Esophagus muscularis mucosa (tissue), 4 donors: ENCODE measurements at regions not wholly inside any gene's neighbourhood (a gene's known extent, or its start where the extent isn't known, plus 50 kb on each side); places are given as distances from the start of the nearest gene placed in this dataset.

ENCODE experiments used
- DNase-seq: peaks from one replicate; pipeline ENCODE4 v3.0.0-alpha.2; 2017; ENCODE audit errors: extremely low spot score
- H3K27ac ChIP-seq, 4 donors: fragments of 200-600 bp; sonication (generic); replicated peaks in 1 of 4; 1 replicate in 3 of 4; 2 replicates in 1 of 4; pipeline ENCODE4 v1.5.1; 2016 to 2019; ENCODE audit warnings: mild to moderate bottlenecking in 1 of 4
- H3K27me3 ChIP-seq, 4 donors: fragments of 200-600 bp; sonication (generic); one replicate each; pipeline versions ENCODE4 v1.5.1 to v1.6.0; 2016 to 2019
- H3K36me3 ChIP-seq, 4 donors: fragments of 200-600 bp; sonication (generic); one replicate each; pipeline ENCODE4 v1.5.1; 2016 to 2019
- H3K4me1 ChIP-seq, 4 donors: fragments of 200-600 bp; sonication (generic); one replicate each; pipeline ENCODE4 v1.5.1; 2016 to 2019
- H3K4me3 ChIP-seq, 4 donors: fragments of 200-600 bp; sonication (generic); 1 replicate in 2 of 4; 2 replicates in 2 of 4; pipeline ENCODE4 v1.5.1; 2016 to 2019; ENCODE audit warnings: mild to moderate bottlenecking in 4 of 4, moderate library complexity in 1 of 4
- H3K9me3 ChIP-seq, 4 donors: fragments of 200-600 bp; sonication (generic); 1 replicate in 3 of 4; 2 replicates in 1 of 4; pipeline ENCODE4 v1.5.1; 2016 to 2019
- EP300 ChIP-seq: sonication (generic); formaldehyde crosslinking; IDR thresholded peaks from one replicate; pipeline ENCODE4 v1.6.1; 2017; ENCODE audit warnings: antibody characterized with exemption
- POLR2A ChIP-seq: fragments of 450-650 bp; IDR thresholded peaks from one replicate; pipeline ENCODE4 v1.6.1; 2017; ENCODE audit warnings: antibody characterized with exemption, moderate library complexity, mild to moderate bottlenecking, low read depth
- POLR2AphosphoS5 ChIP-seq, 2 donors: sonication (generic); formaldehyde crosslinking; IDR thresholded peaks; one replicate each; pipeline ENCODE4 v1.6.1; 2017; ENCODE audit warnings: antibody characterized with exemption in 2 of 2
- WGBS: methylation state at CpG from one replicate; pipeline ENCODE4 v1.1.5; 2018; 5-methylcytosine and 5-hydroxymethylcytosine counted together
- intact Hi-C: fragments of 100-400 bp; cut with DNase I; formaldehyde crosslinking; loops from one replicate; pipeline ENCODE4 v1.15.1; 2023
- TF ChIP-seq, protein P1 (sequence below), 3 experiments: fragments of 200-600 bp in 2 of 3; fragments of 450-650 bp in 1 of 3; sonication (generic) in 2 of 3; IDR thresholded peaks; one replicate each; pipeline ENCODE4 v1.5.1; 2017 to 2019; ENCODE audit warnings: antibody characterized with exemption in 3 of 3, mild to moderate bottlenecking in 2 of 3, moderate library complexity in 1 of 3

DNA sequence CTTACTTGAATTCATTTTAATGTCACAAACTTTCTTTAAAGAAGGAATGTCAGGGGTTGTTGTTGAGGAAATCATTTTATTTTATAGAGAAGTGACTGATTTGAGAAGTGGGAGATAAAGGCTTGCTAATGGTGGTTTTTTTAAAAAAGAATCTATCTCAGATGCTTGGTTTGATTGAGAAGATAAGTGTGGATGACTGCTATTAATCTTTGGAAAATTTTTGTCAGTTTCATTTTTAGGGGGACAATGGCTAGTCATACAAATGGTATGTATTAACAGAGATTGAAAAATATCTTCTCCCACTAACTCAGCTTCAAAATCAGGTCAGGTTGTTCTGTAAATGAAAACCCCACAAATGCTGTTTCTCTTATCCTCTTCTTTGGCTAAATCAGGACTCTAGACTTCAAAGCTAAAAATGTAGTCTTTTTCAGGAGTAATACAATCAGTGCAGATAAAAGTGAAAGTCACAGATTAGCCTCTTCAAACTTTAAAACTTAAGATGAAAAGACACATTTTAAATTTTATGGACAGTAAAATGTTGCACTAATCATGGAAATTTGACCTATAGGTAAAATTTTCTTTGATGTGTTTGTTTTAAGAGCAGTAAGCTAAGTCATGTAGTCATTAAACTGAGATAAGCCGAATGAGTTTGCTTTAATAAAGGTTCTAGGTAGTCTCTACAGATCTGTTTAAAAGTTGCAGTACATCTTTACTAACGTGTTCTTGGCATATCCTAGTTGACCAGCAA lies 674.2 kb upstream of the VRK2 start:
- TF ChIP-seq EP300 (no peak), POLR2A (no peak), POLR2AphosphoS5 (IDR thresholded peaks at IDR 0.05) (no peak)
- TF ChIP-seq, protein P1, sequence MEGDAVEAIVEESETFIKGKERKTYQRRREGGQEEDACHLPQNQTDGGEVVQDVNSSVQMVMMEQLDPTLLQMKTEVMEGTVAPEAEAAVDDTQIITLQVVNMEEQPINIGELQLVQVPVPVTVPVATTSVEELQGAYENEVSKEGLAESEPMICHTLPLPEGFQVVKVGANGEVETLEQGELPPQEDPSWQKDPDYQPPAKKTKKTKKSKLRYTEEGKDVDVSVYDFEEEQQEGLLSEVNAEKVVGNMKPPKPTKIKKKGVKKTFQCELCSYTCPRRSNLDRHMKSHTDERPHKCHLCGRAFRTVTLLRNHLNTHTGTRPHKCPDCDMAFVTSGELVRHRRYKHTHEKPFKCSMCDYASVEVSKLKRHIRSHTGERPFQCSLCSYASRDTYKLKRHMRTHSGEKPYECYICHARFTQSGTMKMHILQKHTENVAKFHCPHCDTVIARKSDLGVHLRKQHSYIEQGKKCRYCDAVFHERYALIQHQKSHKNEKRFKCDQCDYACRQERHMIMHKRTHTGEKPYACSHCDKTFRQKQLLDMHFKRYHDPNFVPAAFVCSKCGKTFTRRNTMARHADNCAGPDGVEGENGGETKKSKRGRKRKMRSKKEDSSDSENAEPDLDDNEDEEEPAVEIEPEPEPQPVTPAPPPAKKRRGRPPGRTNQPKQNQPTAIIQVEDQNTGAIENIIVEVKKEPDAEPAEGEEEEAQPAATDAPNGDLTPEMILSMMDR (IDR thresholded peaks at IDR 0.05) = no peak
- peaks cover 0 to 5% (median 0%) of the 10 kb centered on the region in 4 donors for H3K4me1 ChIP-seq
- intact Hi-C loops = no loop called here
- no peaks in the 10 kb centered on the region for H3K9me3 ChIP-seq
- H3K27ac ChIP-seq = no peak overlapping the region
- no peak overlapping the region for H3K4me3 ChIP-seq
- WGBS = 81% methylated on average over 2 of the region's 2 CpGs
- H3K36me3 ChIP-seq = no peaks in the 10 kb centered on the region
- H3K27me3 ChIP-seq = no peaks in the 10 kb centered on the region
- no peak for DNase-seq

DNA sequence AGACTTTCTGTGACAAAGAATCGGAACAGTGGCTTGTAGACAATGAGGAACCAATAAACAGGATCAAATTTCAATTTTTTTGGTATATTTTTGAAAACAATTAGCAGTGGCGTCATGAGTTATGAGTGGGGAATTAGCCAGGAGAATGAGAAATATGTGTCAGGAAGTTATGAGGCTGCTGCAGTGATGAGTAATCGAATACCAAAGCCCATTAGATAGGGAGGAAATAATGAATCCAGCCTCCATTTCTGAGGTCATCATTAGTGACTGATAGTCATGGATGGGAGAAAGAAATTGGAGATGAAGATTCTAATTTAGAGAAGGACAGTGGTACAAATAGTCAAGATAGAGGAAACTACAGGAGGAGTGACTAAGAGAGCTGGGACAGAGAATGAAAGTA lies 673.1 kb upstream of the VRK2 start:
- Histone ChIP-seq H3K4me1 (peaks cover 0 to 5% (median 0%) of the 10 kb centered on the region in 4 donors), H3K36me3 (no peaks in the 10 kb centered on the region), H3K4me3 (no peak overlapping the region), H3K27ac (no peak overlapping the region), H3K27me3 (no peaks in the 10 kb centered on the region), H3K9me3 (no peaks in the 10 kb centered on the region)
- no peak for DNase-seq
- WGBS = 88% methylated on average over 3 of the region's 3 CpGs
- TF ChIP-seq, protein P1 (IDR thresholded peaks at IDR 0.05) = no peak
- TF ChIP-seq POLR2A (no peak), POLR2AphosphoS5 (IDR thresholded peaks at IDR 0.05) (no peak), EP300 (no peak)
- intact Hi-C loops = no loop called here

DNA sequence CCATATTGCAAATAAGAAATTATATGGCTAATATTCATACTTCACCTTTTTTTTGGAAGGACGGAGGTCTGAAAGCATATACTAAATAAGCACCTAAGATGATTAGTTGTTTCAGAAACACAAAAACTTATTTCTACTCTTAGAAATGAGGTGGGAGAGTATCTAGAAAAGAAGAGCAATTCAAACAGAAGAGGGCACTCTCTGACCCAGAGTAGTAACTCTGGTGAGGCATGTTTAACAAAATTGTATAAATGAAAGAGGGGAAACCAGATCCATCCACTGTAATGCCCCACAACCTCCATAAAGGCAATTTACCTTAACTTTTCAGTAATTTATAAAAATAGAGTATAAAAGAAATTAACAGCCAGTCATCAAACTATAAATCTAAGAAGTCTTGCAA lies 669.6 kb upstream of the VRK2 start:
- intact Hi-C loops = no loop called here

DNA sequence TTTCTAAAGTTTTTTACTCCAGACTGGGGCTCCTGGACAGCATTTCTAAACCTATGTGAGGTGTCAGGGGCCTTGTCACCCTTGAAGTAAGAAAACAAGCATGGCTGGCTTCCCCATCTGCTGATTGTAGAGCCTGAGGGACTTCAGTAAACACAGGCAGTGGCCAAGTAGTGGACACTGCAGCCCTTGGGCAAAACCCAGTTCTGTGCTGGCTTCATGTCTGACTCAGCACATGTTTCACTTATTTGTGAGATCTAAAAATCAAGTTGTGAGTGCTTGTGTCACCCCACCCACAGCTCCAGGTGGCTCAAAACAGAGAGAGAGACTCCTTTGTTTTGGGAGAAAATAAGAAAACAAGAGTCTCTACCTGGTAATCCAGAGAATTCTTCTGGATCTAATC lies 660.3 kb upstream of the VRK2 start:
- no peak for DNase-seq
- intact Hi-C loops = no loop called here
- Histone ChIP-seq H3K4me1 (no peaks in the 10 kb centered on the region), H3K27ac (no peak overlapping the region), H3K4me3 (no peak overlapping the region), H3K27me3 (no peaks in the 10 kb centered on the region), H3K9me3 (peaks cover 0 to 26% (median 10%) of the 10 kb centered on the region in 4 donors), H3K36me3 (no peaks in the 10 kb centered on the region)
- TF ChIP-seq, protein P1 (IDR thresholded peaks at IDR 0.05) = no peak
- no peak for TF ChIP-seq POLR2A
- TF ChIP-seq POLR2AphosphoS5 (IDR thresholded peaks at IDR 0.05) = no peak
- no peak for TF ChIP-seq EP300

More for the DNA sequence above, 669.6 kb upstream of the VRK2 start:
- no peak overlapping the region for H3K4me3 ChIP-seq
- DNase-seq = no peak
- WGBS = 0% methylated on average over 1 of the region's 1 CpG
- no peaks in the 10 kb centered on the region for H3K27me3 ChIP-seq
- no peak overlapping the region for H3K27ac ChIP-seq
- TF ChIP-seq, protein P1 (IDR thresholded peaks at IDR 0.05) = no peak
- TF ChIP-seq POLR2AphosphoS5 (IDR thresholded peaks at IDR 0.05) = no peak
- no peak for TF ChIP-seq POLR2A
- no peak for TF ChIP-seq EP300
- H3K36me3 ChIP-seq = no peaks in the 10 kb centered on the region
- no peaks in the 10 kb centered on the region for H3K4me1 ChIP-seq
- H3K9me3 ChIP-seq = no peaks in the 10 kb centered on the region
